ENCODE measurements at regions not wholly inside any gene's neighbourhood (a gene's known extent, or its start where the extent isn't known, plus 50 kb on each side); places are given as distances from the start of the nearest gene placed in this dataset.

- TF ChIP-seq POLR2A (IDR thresholded peaks at IDR 0.05; ENCODE audit: low read depth, low read length) (no peak), POLR2AphosphoS5 (IDR thresholded peaks at IDR 0.05; ENCODE audit: low read depth, low read length) (no peak), POU2F2 (IDR thresholded peaks at IDR 0.05; ENCODE audit: low read depth, low read length) (no peak), TAF1 (IDR thresholded peaks at IDR 0.05; ENCODE audit: low read depth, low read length) (no peak), SPI1 (IDR thresholded peaks at IDR 0.05; ENCODE audit: low read depth, low read length) (no peak), PAX5 (IDR thresholded peaks at IDR 0.05; ENCODE audit: insufficient read depth, low read length, severe bottlenecking) (no peak)
Observed at GRCh38 chr3:193768070-193768394, 175.0 kb downstream of the OPA1 start.
